OCI-LY7 (cell line): ENCODE measurements at regions not wholly inside any gene's neighbourhood (a gene's known extent, or its start where the extent isn't known, plus 50 kb on each side); places are given as distances from the start of the nearest gene placed in this dataset.

Source experiments
- CTCF ChIP-seq: fragments of 200-600 bp; sonication (generic); conservative IDR thresholded peaks from 2 replicates; pipeline ENCODE4 v1.5.1; 2014; ENCODE audit warnings: mild to moderate bottlenecking, antibody characterized with exemption, low read length, moderate library complexity, mixed read lengths
- EZH2phosphoT487 ChIP-seq: fragments of 200-600 bp; sonication (generic); IDR thresholded peaks from 2 replicates; pipeline ENCODE4 v1.6.1; 2018; ENCODE audit warnings: low read depth, borderline replicate concordance, mild to moderate bottlenecking, mixed run types, antibody characterized with exemption, low read length, moderate library complexity, mixed read lengths

DNA sequence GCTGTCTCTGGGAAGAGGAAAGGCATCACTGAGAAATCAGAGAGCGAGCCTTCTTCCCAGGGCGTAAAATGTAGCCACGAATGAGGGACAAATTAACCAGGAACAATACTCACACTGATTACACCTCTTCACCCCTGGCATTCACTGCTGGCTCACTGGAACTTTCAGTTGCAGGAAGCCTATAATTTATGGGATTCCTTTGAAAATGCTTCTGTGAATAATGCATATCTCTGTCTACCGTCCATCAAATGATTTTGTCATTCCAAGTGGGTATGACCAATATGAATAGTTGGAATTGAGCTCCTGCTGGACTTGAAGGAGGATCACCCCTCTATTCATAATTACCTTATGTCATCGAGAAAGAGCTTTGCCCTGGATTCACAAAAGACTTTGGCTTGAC, 360.3 kb upstream of the FZD8 start:
- TF ChIP-seq CTCF (no peak), EZH2phosphoT487 (no peak)
